H9 (cell line): ENCODE measurements at regions not wholly inside any gene's neighbourhood (a gene's known extent, or its start where the extent isn't known, plus 50 kb on each side); places are given as distances from the start of the nearest gene placed in this dataset.

Experiments
- DNase-seq: peaks from one replicate; pipeline ENCODE4 v3.0.0-alpha.2; 2017
- H2AFZ ChIP-seq: one replicate; pipeline ENCODE4 v1.6.1; 2013; ENCODE audit warnings: mild to moderate bottlenecking, low read length, control low read depth, moderate library complexity
- H2AK5ac ChIP-seq: 2 replicates; pipeline ENCODE4 v1.6.1; 2013; ENCODE audit warnings: low read length, control low read depth, mixed read lengths; ENCODE audit not compliant: insufficient read length
- H2BK120ac ChIP-seq: one replicate; pipeline ENCODE4 v1.6.1; 2013; ENCODE audit warnings: low read depth, mild to moderate bottlenecking, low read length, control low read depth, inconsistent platforms; ENCODE audit not compliant: poor library complexity, severe bottlenecking
- H2BK12ac ChIP-seq: 2 replicates; pipeline ENCODE4 v1.6.1; 2013; ENCODE audit warnings: low read length, control low read depth, mixed read lengths, low read depth; ENCODE audit not compliant: insufficient read length
- H2BK15ac ChIP-seq: 2 replicates; pipeline ENCODE4 v1.6.1; 2013; ENCODE audit warnings: low read depth, low read length, control low read depth
- H2BK20ac ChIP-seq: one replicate; pipeline ENCODE4 v1.6.1; 2013; ENCODE audit warnings: low read depth, mild to moderate bottlenecking, low read length, control low read depth, inconsistent platforms; ENCODE audit not compliant: poor library complexity, severe bottlenecking
- H2BK5ac ChIP-seq: 2 replicates; pipeline ENCODE4 v1.6.1; 2013; ENCODE audit warnings: low read length, control low read depth, mixed read lengths; ENCODE audit not compliant: insufficient read length
- H3K14ac ChIP-seq: 2 replicates; pipeline ENCODE4 v1.6.1; 2013; ENCODE audit warnings: low read length, control low read depth; ENCODE audit not compliant: insufficient read depth
- H3K18ac ChIP-seq: 2 replicates; pipeline ENCODE4 v1.6.1; 2013; ENCODE audit warnings: low read depth, mild to moderate bottlenecking, mixed read lengths, low read length, control low read depth; ENCODE audit not compliant: insufficient read length
- H3K23ac ChIP-seq: 2 replicates; pipeline ENCODE4 v1.6.1; 2013; ENCODE audit warnings: low read length, control low read depth, mixed read lengths, low read depth; ENCODE audit not compliant: insufficient read length
- H3K23me2 ChIP-seq: 2 replicates; pipeline ENCODE4 v1.6.1; 2013; ENCODE audit warnings: low read depth, mild to moderate bottlenecking, mixed read lengths, low read length, control low read depth; ENCODE audit not compliant: insufficient read length, poor library complexity, severe bottlenecking
- H3K27ac ChIP-seq: 2 replicates; pipeline ENCODE4 v1.5.1; 2013; ENCODE audit warnings: low read length, control low read depth, mixed read lengths, low read depth; ENCODE audit not compliant: insufficient read length
- H3K27me3 ChIP-seq: 2 replicates; pipeline ENCODE4 v1.6.1; 2013; ENCODE audit warnings: low read length, control low read depth, inconsistent platforms; ENCODE audit not compliant: insufficient read depth
- H3K4ac ChIP-seq: 2 replicates; pipeline ENCODE4 v1.6.1; 2013; ENCODE audit warnings: low read depth, mild to moderate bottlenecking, control low read depth, inconsistent platforms, low read length, moderate library complexity
- H3K4me1 ChIP-seq: 2 replicates; pipeline ENCODE4 v1.6.1; 2013; ENCODE audit warnings: low read length, control low read depth, inconsistent platforms; ENCODE audit not compliant: insufficient read depth
- H3K4me2 ChIP-seq: 2 replicates; pipeline ENCODE4 v1.6.1; 2013; ENCODE audit warnings: low read length, control low read depth, mixed read lengths; ENCODE audit not compliant: insufficient read length, insufficient read depth
- H3K56ac ChIP-seq: 2 replicates; pipeline ENCODE4 v1.6.1; 2013; ENCODE audit warnings: low read depth, mild to moderate bottlenecking, mixed read lengths, low read length, control low read depth; ENCODE audit not compliant: insufficient read length
- H3K79me1 ChIP-seq: 2 replicates; pipeline ENCODE4 v1.6.1; 2013; ENCODE audit warnings: low read depth, mild to moderate bottlenecking, moderate library complexity, low read length, control low read depth, inconsistent platforms; ENCODE audit not compliant: insufficient read depth, poor library complexity, severe bottlenecking
- H3K79me2 ChIP-seq: 2 replicates; pipeline ENCODE4 v1.6.1; 2013; ENCODE audit warnings: low read length, control low read depth, inconsistent platforms; ENCODE audit not compliant: insufficient read depth
- H3K9ac ChIP-seq: 2 replicates; pipeline ENCODE4 v1.6.1; 2013; ENCODE audit warnings: low read length, control low read depth, mixed read lengths; ENCODE audit not compliant: insufficient read length; ENCODE audit errors: extremely low read depth
- H3K9me3 ChIP-seq: one replicate; pipeline ENCODE4 v1.6.1; 2013; ENCODE audit warnings: low read depth, low read length, inconsistent platforms; ENCODE audit not compliant: control insufficient read depth
- H3T11ph ChIP-seq: one replicate; pipeline ENCODE4 v1.6.1; 2013; ENCODE audit warnings: mild to moderate bottlenecking, low read length, control low read depth, inconsistent platforms
- H4K20me1 ChIP-seq: one replicate; pipeline ENCODE4 v1.6.1; 2013; ENCODE audit not compliant: control insufficient read depth, insufficient read length, insufficient read depth
- H4K5ac ChIP-seq: 2 replicates; pipeline ENCODE4 v1.6.1; 2013; ENCODE audit warnings: low read depth, mild to moderate bottlenecking, mixed read lengths, low read length, control low read depth; ENCODE audit not compliant: insufficient read length
- H4K8ac ChIP-seq: replicated peaks from 2 replicates; pipeline ENCODE4 v1.6.1; 2013; ENCODE audit warnings: low read length, control low read depth, mixed read lengths, low read depth; ENCODE audit not compliant: insufficient read length
- H4K91ac ChIP-seq: 2 replicates; pipeline ENCODE4 v1.6.1; 2013; ENCODE audit warnings: low read depth, mild to moderate bottlenecking, moderate library complexity, mixed read lengths, low read length, control low read depth; ENCODE audit not compliant: insufficient read length
- H3K27ac Mint-ChIP-seq, 3 experiments: 2 replicates in 2 of 3; 3 replicates in 1 of 3; pipeline ENCODE4 v1.8.0; 2020 to 2021; ENCODE audit warnings: mixed read lengths in 3 of 3, mild to moderate bottlenecking in 1 of 3, moderate library complexity in 1 of 3
- H3K27me3 Mint-ChIP-seq: 2 replicates; pipeline ENCODE4 v1.8.0; 2021; ENCODE audit warnings: low read depth, mild to moderate bottlenecking, moderate library complexity, mixed read lengths
- H3K36me3 Mint-ChIP-seq, 3 experiments: 2 replicates in 2 of 3; 3 replicates in 1 of 3; pipeline ENCODE4 v1.8.0; 2020 to 2021; ENCODE audit warnings: low read depth in 3 of 3, mixed read lengths in 3 of 3; ENCODE audit not compliant: insufficient read depth in 1 of 3
- H3K4me1 Mint-ChIP-seq, 2 experiments: 2 replicates each; pipeline ENCODE4 v1.8.0; 2020; ENCODE audit warnings: mixed read lengths in 2 of 2
- H3K4me3 Mint-ChIP-seq, 2 experiments: 2 replicates in 1 of 2; 3 replicates in 1 of 2; pipeline ENCODE4 v1.8.0; 2020 to 2021; ENCODE audit warnings: mild to moderate bottlenecking in 2 of 2, mixed read lengths in 2 of 2, moderate library complexity in 1 of 2
- H3K9me3 Mint-ChIP-seq, 2 experiments: 2 replicates in 1 of 2; 3 replicates in 1 of 2; pipeline ENCODE4 v1.8.0; 2020; ENCODE audit warnings: mild to moderate bottlenecking in 2 of 2, mixed read lengths in 2 of 2, moderate library complexity in 1 of 2
- WGBS: extraction: QIAGEN DNeasy Blood & Tissue Kit; methylation state at CpG from one replicate; pipeline ENCODE4 v1.1.7; 2013; ENCODE audit warnings: missing lambda C conversion rate, low lambda C conversion rate, mixed read lengths; ENCODE audit not compliant: insufficient read length; ENCODE audit errors: extremely low coverage; 5-methylcytosine and 5-hydroxymethylcytosine counted together
- TF ChIP-seq, protein P1 (sequence below): fragments of 200-600 bp; sonication (generic); conservative IDR thresholded peaks from 3 replicates; pipeline ENCODE4 v1.8.0; 2021; ENCODE audit warnings: antibody characterized with exemption, mild to moderate bottlenecking

DNA sequence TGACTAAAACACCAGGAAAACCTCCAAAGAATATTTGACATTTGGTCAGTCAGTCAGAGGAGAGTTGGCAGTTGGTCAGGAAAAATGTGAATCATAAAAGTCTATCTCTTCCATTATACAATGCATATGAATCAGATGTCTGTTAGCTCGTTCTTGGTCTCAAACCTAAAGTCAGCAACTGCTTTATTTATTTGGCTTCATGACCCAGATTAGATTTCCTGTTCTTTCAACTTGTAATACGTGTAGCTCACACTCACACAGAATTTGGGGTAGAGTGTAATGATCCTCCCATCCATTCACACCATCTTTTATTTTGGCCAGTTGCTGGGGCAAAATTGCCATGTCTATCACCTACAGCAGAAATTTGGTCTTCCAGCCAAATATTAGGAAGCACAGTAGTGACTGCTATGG, 81.9 kb upstream of the COL5A2 start:
- Histone ChIP-seq H4K8ac (no peak overlapping the region), H3K23ac (no peak overlapping the region), H3K14ac (no peak overlapping the region), H3K9me3 (no peaks in the 10 kb centered on the region), H3K4me1 (no peaks in the 10 kb centered on the region; the same call in 1 of the 2 replicates), H2BK12ac (no peak overlapping the region), H2BK120ac (no peak overlapping the region), H3K79me1 (no peaks in the 10 kb centered on the region), H3K4ac (no peak overlapping the region), H2BK20ac (no peak overlapping the region), H4K20me1 (no peaks in the 10 kb centered on the region), H3K23me2 (no peaks in the 10 kb centered on the region), H3K9ac (no peak overlapping the region), H3K18ac (no peak overlapping the region), H2AFZ (no peak overlapping the region), H2BK15ac (no peak overlapping the region), H2AK5ac (no peak overlapping the region), H3K4me2 (no peak overlapping the region), H3T11ph (no peak overlapping the region), H3K27me3 (no peaks in the 10 kb centered on the region), H3K27ac (no peak overlapping the region), H4K5ac (no peak overlapping the region), H3K79me2 (no peaks in the 10 kb centered on the region), H2BK5ac (no peak overlapping the region), H3K56ac (no peak overlapping the region), H4K91ac (no peak overlapping the region)
- Mint-ChIP-seq H3K4me3 (no peak overlapping the region), H3K9me3 (peaks cover 1 to 5% of the 10 kb centered on the region in 2 experiments; a peak in 3 of 5 replicates), H3K36me3 (peaks cover 0 to 4% (median 0%) of the 10 kb centered on the region in 3 experiments; a peak in 1 of 7 replicates), H3K27me3 (no peaks in the 10 kb centered on the region), H3K27ac (no peak overlapping the region), H3K4me1 (peaks cover 6 to 9% of the 10 kb centered on the region in 2 experiments)
- DNase-seq = no peak
- TF ChIP-seq, protein P1, sequence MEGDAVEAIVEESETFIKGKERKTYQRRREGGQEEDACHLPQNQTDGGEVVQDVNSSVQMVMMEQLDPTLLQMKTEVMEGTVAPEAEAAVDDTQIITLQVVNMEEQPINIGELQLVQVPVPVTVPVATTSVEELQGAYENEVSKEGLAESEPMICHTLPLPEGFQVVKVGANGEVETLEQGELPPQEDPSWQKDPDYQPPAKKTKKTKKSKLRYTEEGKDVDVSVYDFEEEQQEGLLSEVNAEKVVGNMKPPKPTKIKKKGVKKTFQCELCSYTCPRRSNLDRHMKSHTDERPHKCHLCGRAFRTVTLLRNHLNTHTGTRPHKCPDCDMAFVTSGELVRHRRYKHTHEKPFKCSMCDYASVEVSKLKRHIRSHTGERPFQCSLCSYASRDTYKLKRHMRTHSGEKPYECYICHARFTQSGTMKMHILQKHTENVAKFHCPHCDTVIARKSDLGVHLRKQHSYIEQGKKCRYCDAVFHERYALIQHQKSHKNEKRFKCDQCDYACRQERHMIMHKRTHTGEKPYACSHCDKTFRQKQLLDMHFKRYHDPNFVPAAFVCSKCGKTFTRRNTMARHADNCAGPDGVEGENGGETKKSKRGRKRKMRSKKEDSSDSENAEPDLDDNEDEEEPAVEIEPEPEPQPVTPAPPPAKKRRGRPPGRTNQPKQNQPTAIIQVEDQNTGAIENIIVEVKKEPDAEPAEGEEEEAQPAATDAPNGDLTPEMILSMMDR = no peak
- no CpG with 5 or more reads among the region's 2 CpGs for WGBS
